PC-9 (cell line): ENCODE measurements at regions not wholly inside any gene's neighbourhood (a gene's known extent, or its start where the extent isn't known, plus 50 kb on each side); places are given as distances from the start of the nearest gene placed in this dataset.

Experiments
- CTCF ChIP-seq: fragments of 200-600 bp; sonication (generic); conservative IDR thresholded peaks from 2 replicates; pipeline ENCODE4 v1.6.1; 2017; ENCODE audit warnings: mixed run types, antibody characterized with exemption, mild to moderate bottlenecking, moderate library complexity
- EZH2 ChIP-seq: fragments of 200-600 bp; sonication (generic); IDR thresholded peaks from 2 replicates; pipeline ENCODE4 v1.8.0; 2017; ENCODE audit warnings: antibody characterized with exemption, low read depth

- TF ChIP-seq CTCF (no peak), EZH2 (no peak)
Observed at GRCh38 chr12:86496595-86496994, 240.4 kb upstream of the MGAT4C start.
